ENCODE measurements at regions not wholly inside any gene's neighbourhood (a gene's known extent, or its start where the extent isn't known, plus 50 kb on each side); places are given as distances from the start of the nearest gene placed in this dataset.

DNA sequence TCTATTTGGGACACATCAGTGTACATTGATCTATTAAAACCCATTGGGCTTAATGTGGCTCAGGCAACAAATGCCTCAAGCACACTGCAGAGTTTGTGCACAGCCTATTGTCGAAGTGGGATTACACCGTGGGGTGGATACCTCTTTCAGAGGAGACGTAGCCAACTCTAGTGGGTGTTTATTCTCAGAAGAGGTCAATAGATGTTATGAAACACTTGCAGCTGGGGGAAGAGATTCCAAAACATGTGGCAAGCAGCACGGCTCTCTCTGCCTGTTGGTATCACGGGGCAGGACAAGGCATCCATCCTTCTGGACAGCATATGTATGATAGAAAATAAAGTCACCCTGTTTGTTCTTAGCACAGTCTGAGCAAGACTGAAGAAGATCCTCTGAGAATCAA lies 121.4 kb upstream of the COPS8 start:
- H3K36me3 ChIP-seq (ENCODE audit: control insufficient read depth, insufficient read depth, low read length), result no peaks in the 10 kb centered on the region
- peak in 1 of 2 donors; percentile 25 for DNase-seq (ENCODE audit: low read depth in 2 of 2)
- H3K4me3 ChIP-seq (replicated peaks in 1 of 4; ENCODE audit: control extremely low read depth in 1 of 4, insufficient read depth in 1 of 4, low read depth in 3 of 4, low read length in 4 of 4), result no peak overlapping the region

DNA sequence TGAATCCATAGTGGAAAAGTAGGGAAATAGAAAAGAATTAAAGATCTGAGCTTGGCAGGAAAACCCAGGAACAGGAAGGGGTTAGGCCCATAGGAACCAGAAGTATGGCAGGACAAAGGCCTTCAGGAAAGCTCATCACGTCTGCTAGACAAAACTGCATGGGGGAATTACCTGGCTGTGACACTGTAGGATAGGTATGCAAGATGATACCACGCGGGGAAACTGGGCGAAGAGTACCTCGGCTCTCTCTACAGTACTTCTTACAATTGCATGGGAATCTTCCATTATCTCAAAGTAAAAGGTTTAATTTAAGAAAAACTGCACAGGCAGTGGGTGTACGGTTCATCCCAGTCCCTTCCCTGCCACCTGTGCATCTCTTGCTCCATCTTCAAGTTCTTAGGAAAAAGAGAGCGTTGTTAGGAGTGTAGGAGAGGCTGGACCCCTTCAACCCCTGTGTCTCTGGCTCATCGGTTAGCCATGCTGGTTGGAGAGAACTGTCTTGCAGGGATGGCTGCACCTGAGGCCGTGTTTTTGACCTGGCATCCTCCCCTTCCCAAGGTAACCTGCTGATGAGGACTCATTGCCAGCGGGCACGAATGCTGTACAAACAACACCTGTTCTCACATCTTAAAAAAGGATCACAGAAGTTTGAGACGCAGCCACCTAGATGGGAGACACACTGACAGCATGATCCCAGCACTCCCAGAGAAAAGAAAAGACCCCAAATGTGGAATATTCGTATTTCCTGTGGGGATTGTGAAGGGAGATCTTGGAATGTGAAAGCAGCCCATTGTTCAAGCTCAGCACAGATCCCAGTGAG lies 120.5 kb upstream of the COPS8 start:
- Histone ChIP-seq H3K9me3 (ENCODE audit: control insufficient read depth, insufficient read depth, low read depth, low read length) (no peaks in the 10 kb centered on the region), H3K79me2 (ENCODE audit: control insufficient read depth, insufficient read depth, low read length) (no peaks in the 10 kb centered on the region), H3K9ac (ENCODE audit: insufficient read depth, low read length) (no peak overlapping the region), H3K4me2 (ENCODE audit: extremely low read depth, insufficient read depth, low read length) (no peak overlapping the region), H3K27me3 (ENCODE audit: control insufficient read depth, insufficient read depth, low read length) (no peaks in the 10 kb centered on the region), H3K36me3 (ENCODE audit: control insufficient read depth, insufficient read depth, low read length) (no peaks in the 10 kb centered on the region), H2AFZ (ENCODE audit: low read length) (no peak overlapping the region), H3K4me3 (replicated peaks in 1 of 4; ENCODE audit: control extremely low read depth in 1 of 4, insufficient read depth in 1 of 4, low read depth in 3 of 4, low read length in 4 of 4) (no peak overlapping the region), H4K20me1 (ENCODE audit: control insufficient read depth, extremely low read depth, insufficient read depth, low read length) (no peaks in the 10 kb centered on the region), H3K4me1 (ENCODE audit: control insufficient read depth, extremely low read depth, insufficient read depth, low read length) (no peaks in the 10 kb centered on the region), H3K27ac (ENCODE audit: insufficient read depth, low read length) (no peak overlapping the region)
- TF ChIP-seq EZH2 (IDR thresholded peaks at IDR 0.05; ENCODE audit: low read length, missing control alignments), result no peak
- TF ChIP-seq, protein P1, sequence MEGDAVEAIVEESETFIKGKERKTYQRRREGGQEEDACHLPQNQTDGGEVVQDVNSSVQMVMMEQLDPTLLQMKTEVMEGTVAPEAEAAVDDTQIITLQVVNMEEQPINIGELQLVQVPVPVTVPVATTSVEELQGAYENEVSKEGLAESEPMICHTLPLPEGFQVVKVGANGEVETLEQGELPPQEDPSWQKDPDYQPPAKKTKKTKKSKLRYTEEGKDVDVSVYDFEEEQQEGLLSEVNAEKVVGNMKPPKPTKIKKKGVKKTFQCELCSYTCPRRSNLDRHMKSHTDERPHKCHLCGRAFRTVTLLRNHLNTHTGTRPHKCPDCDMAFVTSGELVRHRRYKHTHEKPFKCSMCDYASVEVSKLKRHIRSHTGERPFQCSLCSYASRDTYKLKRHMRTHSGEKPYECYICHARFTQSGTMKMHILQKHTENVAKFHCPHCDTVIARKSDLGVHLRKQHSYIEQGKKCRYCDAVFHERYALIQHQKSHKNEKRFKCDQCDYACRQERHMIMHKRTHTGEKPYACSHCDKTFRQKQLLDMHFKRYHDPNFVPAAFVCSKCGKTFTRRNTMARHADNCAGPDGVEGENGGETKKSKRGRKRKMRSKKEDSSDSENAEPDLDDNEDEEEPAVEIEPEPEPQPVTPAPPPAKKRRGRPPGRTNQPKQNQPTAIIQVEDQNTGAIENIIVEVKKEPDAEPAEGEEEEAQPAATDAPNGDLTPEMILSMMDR (conservative IDR thresholded peaks at IDR 0.05 in 1 of 2, IDR thresholded peaks at IDR 0.05 in 1 of 2; ENCODE audit: low read depth in 1 of 2, low read length in 2 of 2), result no peak
- no peak for DNase-seq (ENCODE audit: low read depth in 2 of 2)

More for the DNA sequence above, 121.4 kb upstream of the COPS8 start:
- H3K4me1 ChIP-seq (ENCODE audit: control insufficient read depth, extremely low read depth, insufficient read depth, low read length), result no peaks in the 10 kb centered on the region
- no peak overlapping the region for H3K4me2 ChIP-seq (ENCODE audit: extremely low read depth, insufficient read depth, low read length)
- no peak overlapping the region for H3K27ac ChIP-seq (ENCODE audit: insufficient read depth, low read length)
- TF ChIP-seq, protein P1 (conservative IDR thresholded peaks at IDR 0.05 in 1 of 2, IDR thresholded peaks at IDR 0.05 in 1 of 2; ENCODE audit: low read depth in 1 of 2, low read length in 2 of 2), result no peak
- no peak for TF ChIP-seq EZH2 (IDR thresholded peaks at IDR 0.05; ENCODE audit: low read length, missing control alignments)
- no peaks in the 10 kb centered on the region for H3K9me3 ChIP-seq (ENCODE audit: control insufficient read depth, insufficient read depth, low read depth, low read length)
- no peaks in the 10 kb centered on the region for H3K27me3 ChIP-seq (ENCODE audit: control insufficient read depth, insufficient read depth, low read length)
- no peaks in the 10 kb centered on the region for H3K79me2 ChIP-seq (ENCODE audit: control insufficient read depth, insufficient read depth, low read length)
- H2AFZ ChIP-seq (ENCODE audit: low read length), result no peak overlapping the region
- no peaks in the 10 kb centered on the region for H4K20me1 ChIP-seq (ENCODE audit: control insufficient read depth, extremely low read depth, insufficient read depth, low read length)
- no peak overlapping the region for H3K9ac ChIP-seq (ENCODE audit: insufficient read depth, low read length)

DNA sequence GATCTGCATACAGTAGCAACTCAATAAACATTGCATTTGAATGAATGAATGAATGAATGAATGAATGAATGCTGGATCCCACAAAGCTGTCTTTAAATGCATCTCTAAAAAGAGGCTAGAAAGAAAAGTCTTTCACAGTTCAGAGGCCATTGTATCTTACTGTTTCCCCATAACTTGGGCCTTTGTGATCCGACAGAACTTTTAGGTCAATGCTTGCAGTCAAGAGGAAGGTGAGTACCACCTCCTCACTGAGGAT lies 119.9 kb upstream of the COPS8 start:
- Histone ChIP-seq H2AFZ (ENCODE audit: low read length) (no peak overlapping the region), H4K20me1 (ENCODE audit: control insufficient read depth, extremely low read depth, insufficient read depth, low read length) (no peaks in the 10 kb centered on the region), H3K4me2 (ENCODE audit: extremely low read depth, insufficient read depth, low read length) (no peak overlapping the region), H3K27ac (ENCODE audit: insufficient read depth, low read length) (no peak overlapping the region), H3K4me3 (replicated peaks in 1 of 4; ENCODE audit: control extremely low read depth in 1 of 4, insufficient read depth in 1 of 4, low read depth in 3 of 4, low read length in 4 of 4) (no peak overlapping the region), H3K4me1 (ENCODE audit: control insufficient read depth, extremely low read depth, insufficient read depth, low read length) (no peaks in the 10 kb centered on the region), H3K27me3 (ENCODE audit: control insufficient read depth, insufficient read depth, low read length) (no peaks in the 10 kb centered on the region), H3K9ac (ENCODE audit: insufficient read depth, low read length) (no peak overlapping the region), H3K9me3 (ENCODE audit: control insufficient read depth, insufficient read depth, low read depth, low read length) (no peaks in the 10 kb centered on the region), H3K79me2 (ENCODE audit: control insufficient read depth, insufficient read depth, low read length) (no peaks in the 10 kb centered on the region), H3K36me3 (ENCODE audit: control insufficient read depth, insufficient read depth, low read length) (no peaks in the 10 kb centered on the region)
- TF ChIP-seq, protein P1 (conservative IDR thresholded peaks at IDR 0.05 in 1 of 2, IDR thresholded peaks at IDR 0.05 in 1 of 2; ENCODE audit: low read depth in 1 of 2, low read length in 2 of 2), result no peak
- TF ChIP-seq EZH2 (IDR thresholded peaks at IDR 0.05; ENCODE audit: low read length, missing control alignments), result no peak
- DNase-seq (ENCODE audit: low read depth in 2 of 2), result no peak

All from fibroblast of lung (primary cell).